T1000 (cell line): ENCODE measurements at regions not wholly inside any gene's neighbourhood (a gene's known extent, or its start where the extent isn't known, plus 50 kb on each side); places are given as distances from the start of the nearest gene placed in this dataset.
"Not testable (repeated sequence)": the region's sequence is repeated elsewhere in the genome, so short reads cannot be mapped to it uniquely, and the experiment has no call there.

ENCODE experiments used
- DNase-seq: peaks from one replicate; lab custom pipeline; 2025; ENCODE audit warnings: mixed read lengths; lab: John Stamatoyannopoulos, UW

DNA sequence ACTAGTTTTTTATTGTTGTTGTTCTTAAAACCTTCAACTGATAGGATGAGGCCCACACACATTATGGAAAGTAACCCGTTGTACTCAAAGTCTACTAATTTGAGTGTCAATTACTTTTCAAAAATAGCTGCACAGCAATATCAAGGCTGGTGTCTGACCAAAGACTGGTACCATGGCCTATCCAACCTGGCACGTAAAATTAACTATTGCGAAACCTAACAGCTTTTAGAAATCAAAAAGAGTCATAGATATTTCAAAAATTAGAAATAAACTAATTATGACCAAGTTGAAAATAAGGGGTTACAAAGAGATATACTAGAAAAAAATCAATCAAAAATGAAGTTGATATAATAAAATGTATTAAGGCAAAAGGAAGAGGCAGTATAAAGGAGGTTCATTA lies 501.5 kb upstream of the SLC8A1 start:
- DNase-seq = no peak

DNA sequence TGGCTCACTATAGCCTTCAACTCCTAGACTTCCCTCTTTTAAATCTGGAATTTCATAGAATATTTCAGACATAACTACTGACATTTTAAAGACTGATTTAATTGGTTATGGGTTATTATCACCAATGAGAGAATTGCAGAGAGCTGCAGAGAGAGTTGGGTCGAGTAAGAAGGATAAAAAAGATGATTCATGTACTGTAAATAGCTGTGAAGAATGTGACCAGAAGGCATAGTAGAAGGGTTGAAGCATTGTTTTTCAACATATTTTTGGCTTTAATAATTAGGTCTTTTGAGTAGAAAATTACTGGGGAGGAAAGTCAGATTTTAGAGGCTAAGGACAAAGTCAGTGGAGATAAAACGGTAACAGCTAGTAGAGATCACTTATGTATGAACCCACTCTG lies 503.2 kb upstream of the SLC8A1 start:
- no peak for DNase-seq

DNA sequence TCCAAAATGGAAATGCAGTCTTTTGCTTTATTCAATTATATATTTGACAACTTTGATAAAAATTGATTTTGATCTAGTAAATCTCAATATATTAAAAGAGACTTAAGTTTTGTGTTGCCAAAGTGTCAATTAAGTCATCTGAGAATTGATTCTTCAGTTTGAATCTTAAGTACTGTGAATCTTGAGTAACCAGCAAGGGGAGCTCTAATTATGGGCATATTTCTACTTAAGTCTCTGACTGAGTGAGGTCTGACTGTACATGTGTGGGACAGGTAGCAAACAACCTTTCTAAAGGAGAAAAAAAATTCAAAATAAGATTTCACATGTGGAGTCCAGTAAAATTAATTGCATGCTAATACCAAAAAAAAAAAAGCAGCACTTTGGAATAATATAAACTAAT lies 503.7 kb upstream of the SLC8A1 start:
- no peak for DNase-seq

DNA sequence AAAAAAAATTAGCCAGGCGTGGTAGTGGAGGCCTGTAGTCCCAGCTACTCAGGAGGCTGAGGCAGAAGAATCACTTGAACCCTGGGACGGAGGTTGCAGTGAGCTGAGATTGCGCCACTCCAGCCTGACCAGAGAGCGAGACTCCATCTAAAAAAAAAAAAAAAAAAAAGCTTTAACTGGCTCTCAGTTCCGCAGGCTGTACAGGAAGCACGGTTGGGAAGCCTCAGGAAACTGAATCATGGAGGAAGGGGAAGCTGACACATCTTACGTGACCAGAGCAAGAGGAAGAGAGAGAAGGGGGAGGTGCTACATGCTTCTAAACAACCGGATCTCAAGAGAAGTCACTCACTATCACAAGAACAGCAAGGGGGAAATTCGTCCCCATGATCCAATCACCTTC lies 505.6 kb upstream of the SLC8A1 start:
- no peak for DNase-seq

DNA sequence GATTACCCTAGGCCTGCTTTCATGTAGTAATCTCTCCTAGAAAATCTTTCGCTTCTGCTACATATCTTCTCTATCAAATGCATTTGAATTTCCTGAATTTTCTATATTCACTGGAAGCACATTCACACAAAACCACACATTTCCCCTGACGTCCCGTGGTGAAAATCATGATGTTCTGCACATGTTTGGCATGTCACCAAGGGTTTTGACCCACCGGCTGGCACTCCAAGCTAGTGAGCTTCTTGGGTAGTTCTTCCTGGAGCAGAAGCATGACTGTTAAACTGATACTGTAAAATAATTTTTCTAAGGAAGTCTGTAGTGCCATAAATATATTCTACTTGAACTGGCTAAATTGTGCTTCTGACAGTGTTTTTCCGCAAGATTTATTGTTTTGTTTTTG lies 510.1 kb upstream of the SLC8A1 start:
- no peak for DNase-seq

DNA sequence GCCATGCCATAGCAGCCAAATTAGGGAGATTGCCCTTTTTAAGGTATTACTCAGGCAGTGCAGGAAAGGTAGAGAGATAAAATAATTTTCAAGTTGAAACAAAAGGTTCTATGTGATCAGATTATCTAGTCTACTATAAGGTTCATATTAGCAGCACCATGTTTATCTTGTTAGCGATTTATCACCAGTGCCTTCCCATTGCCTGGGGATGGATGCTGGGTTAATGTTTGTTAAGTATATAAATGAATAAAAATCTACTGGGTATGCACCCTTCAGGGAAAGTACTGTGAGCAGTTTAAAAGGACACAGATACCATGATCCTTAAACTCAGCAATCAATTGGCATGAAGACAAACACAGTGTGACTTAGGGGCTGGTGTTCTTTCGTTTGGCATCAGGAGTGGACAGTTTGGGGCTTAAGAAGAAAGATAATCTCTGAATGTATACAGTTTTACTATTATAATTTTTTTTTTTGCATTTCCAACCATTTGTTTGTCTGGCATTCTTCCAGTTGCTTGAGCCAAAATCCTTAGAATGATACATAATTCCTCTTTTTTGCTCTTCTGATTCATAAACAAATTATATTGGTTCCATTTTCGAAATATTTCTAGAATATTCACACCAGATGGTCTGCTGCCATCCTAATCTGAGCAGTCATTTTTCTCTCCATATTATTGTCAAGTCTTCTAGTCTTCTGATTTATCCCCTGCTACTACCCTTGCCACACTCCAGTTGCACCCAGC lies 512.8 kb upstream of the SLC8A1 start:
- no peak for DNase-seq

DNA sequence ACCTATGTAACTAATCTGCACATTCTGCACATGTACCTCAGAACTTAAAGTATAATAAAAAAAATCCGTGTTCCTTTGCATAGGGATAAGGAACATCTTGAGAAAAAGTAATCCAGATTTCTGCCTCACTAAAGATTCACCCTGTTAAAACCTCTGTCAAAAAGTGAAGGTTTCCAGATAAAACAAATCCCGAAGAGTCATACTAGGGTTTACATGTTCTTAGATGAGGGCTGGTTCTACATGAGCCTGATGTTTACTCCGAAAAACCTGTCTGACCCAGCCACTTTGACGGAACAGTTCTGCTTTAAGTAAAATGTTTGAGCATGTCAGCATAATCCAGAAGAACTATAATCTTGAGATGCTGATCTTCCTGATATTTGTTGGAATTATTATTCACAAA lies 515.6 kb upstream of the SLC8A1 start:
- no peak for DNase-seq

DNA sequence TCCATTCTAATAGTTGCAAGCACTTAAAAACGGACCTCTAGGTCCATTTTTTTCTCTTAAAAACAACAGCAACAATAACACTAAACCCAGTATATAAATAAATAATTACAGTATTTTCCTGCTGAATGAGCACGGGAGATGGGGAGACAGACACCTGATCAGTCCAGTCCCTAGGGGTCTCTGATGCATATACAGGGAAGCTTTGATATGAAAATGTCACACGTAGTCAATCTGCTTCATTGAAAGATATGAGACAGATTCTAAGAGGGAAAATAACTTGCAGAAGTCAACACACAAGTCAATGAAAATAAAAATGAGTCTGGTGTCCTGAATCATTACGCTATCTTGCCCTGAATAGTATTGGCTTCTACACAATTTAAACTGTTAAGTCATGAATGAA lies 523.3 kb upstream of the SLC8A1 start:
- no peak for DNase-seq

DNA sequence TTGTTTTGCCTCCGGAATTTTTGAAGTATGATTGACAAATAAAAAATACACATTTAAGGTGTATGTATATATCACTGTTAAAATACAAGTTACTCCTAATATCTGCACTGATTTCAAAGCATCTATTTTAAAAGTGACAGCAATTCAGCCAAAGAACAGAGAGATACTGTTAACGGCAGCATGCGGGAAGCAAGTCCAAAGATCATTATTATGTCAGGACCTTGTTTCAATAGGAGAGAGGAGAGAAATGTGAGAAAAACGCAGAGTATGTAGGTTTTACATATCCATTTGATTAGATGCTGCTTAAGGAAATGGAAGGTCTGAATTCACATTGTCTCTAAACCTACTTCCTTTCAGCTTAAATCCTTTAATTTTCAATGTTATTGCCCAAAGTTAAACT lies 545.5 kb upstream of the SLC8A1 start:
- no peak for DNase-seq

DNA sequence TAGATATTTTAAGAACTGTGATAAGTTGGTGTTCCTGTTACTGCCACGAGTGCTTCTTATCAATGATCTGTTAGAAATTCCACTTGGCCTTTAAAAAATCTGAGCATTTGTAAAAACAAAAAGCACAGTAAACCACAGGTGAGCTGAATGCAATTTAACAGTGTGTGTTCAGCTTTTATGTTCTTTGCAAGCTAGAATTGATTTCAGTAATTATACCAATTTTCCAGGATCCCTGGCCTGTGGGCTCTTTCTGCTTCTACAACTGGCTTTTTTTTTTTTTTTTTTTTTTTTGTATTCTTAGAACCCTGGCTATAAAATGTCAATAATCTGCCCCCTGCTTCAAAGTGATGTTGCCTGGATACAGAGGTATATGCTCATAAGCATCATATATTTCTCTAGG lies 548.5 kb upstream of the SLC8A1 start:
- DNase-seq = no peak

DNA sequence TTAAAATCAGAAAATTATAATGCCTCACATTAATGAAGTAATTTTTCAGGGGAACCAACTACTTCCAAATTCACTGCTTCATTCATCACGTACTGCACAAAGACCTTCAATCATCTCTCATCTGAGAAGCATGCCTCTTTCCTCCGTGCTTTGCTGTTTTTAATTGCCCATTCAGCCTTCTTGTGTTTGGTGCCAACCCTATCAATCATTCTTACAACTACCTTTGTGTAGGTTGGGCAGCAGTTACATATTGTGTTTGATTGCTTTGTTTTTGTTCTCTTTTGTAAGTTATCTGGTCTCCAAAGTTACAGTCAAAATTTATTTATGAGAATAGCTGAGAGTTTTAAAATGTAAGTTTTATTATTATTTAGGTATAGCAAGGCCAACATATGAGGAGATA lies 549.0 kb upstream of the SLC8A1 start:
- DNase-seq = no peak

DNA sequence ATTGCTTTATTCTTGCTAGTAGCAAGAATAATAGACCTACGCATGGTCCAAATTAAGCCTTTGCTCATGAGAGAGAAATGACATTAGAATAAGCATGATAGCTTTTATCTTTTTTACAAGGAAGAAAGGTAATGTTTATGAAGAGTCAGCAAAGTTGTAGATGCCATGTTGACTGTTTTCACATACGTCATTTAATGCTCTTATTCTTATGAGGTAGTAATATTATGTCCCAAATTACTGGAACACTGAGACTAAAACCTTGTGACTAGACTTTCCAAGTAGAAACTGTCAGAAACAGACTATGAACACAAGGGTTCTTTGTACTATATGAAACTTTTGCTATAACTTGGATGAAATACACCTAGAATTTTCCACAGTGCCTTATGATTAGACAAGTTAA lies 552.8 kb upstream of the SLC8A1 start:
- DNase-seq = no peak

DNA sequence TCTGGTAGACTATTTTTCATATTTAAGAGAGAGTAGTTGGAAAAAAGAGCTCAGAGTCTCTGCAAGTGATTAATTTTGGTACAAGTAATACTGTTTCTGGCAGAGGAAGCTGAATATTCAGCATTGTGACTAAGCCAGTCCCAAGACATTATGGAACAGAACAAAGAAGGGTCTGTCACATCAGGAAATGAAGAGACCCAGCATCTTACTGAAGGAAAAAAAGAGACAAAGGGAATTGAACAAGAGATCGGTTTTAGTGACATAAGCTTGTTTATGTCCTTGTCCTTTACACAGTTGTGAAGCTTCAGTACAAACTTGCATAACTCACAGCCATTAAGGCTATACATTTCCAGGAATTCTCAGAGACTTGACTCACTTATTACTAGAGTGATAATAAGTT lies 568.5 kb upstream of the SLC8A1 start:
- DNase-seq = no peak

DNA sequence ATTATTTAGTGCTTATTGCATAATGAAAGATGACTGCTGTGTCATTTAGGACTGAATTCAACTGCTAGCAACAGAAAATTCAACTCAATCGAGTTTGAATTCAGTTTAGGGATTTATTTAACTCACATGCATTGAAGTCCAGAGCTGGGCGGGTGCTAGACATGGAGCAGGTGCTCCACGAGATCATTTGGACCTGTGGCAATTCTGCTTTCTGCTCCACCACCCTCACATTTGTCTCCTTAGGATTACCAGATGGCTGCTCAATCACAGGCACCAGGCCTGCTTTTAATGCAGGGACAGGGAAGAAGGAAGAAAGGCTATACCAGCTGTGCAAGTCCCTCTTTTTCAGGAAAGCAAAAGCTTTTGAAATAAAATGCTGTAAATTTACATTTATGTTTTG lies 572.9 kb upstream of the SLC8A1 start:
- no peak for DNase-seq

DNA sequence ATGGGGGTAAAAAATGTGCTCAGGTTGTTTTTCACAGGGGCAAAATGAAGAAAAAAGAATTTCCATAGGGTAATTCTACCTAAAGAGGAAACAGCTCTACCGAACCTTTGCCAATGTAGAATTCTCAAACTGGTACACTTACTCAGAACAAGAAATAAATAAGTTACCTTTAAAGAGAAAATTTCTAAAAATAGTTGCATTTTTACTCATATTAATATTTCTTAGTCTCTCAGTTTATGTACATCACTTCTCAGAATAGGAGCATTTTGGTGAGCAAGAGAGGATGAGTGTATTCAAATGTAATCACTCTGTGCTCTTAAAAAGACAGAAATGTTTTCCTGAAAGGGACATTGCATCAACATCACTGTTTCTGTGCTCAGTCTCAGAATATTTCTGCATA lies 574.7 kb upstream of the SLC8A1 start:
- DNase-seq = no peak

DNA sequence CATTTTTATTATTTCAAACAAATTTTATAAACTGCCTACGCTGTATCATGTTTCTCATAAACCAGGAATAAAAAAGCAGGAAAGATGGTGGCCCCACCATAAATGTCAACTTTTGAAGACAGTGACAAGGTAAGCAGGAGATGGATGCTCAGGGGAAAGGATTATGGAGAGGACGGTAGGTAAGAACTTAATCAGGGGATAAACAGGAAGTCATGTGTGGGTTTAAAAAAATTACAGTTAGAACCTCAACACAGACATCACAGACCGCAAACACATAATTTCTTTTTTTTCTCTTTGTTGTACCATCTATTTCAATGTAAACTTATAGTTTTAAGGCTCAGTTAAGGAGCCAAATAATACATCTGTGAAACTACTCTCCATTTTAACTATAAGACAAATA lies 575.2 kb upstream of the SLC8A1 start:
- DNase-seq = no peak

DNA sequence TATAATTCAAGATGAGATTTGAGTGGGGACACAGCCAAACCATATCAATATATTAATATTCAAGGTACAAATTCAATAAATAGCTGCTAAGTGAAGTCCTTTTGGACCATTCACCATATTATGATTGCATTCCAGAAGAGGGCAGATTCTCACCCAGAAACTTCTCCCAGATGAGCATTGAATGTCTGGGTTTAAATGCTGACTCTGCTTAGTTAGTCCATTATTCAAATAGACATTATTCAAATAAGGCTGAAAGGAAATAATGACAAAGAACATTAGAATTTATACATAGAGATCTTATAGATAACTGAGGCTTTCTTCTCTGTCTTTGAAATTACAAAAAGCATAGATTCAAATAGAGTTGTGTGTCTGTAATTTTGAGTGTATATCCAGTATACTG lies 579.4 kb upstream of the SLC8A1 start:
- DNase-seq = no peak

DNA sequence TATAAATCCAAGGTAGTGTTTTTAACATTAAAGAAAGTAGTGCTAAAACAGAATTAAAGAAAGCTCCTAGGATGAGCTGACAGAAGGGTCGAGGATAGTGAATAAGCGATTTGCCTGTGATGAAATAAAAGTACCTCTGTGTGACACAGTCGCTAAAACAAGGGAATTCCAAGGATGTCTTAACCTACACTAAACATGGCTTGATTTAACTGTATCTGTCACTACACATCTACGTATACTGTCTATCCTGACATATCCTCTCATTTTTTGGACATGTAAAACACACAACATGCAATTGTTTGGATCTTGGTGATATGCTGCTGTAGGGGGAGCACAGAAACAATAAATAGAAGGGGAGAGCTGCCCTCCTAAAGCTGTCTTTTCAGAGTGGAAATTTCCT lies 580.8 kb upstream of the SLC8A1 start:
- DNase-seq = no peak

DNA sequence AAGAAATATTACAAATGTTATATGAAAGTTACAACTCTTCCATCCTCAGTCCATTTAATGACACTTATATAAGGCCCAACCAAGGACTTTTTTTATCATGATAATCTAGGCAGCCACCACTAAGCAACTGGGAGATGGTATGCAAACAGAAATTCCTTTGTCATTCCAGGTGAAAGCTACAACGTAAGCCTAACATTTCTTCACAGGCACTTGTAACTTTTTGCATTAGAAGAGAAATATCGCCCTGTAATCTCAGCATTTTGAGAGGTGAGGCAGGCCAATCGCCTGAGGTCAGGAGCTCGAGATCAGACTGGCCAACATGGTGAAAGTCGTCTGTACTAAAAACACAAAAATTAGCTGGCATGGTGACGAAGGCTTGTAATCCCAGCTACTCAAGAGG lies 581.2 kb upstream of the SLC8A1 start:
- no peak for DNase-seq

DNA sequence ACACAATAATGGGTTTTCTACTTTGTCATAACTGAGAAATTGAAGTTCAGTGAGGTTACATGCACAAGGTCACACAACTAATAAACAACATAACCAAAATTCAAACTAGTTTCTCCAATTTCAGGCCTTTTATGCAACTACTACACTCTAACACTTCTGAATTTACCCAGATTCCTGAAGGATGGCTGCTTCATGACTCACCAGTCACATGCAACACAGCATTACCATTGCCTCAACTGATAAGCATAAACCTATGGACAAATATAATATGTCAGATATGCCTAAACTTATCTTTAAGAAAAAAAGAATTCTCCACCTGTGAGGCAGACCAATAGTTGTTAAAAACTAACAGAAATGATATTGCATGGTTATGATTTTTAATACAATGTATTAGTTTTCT lies 586.5 kb upstream of the SLC8A1 start:
- no peak for DNase-seq

DNA sequence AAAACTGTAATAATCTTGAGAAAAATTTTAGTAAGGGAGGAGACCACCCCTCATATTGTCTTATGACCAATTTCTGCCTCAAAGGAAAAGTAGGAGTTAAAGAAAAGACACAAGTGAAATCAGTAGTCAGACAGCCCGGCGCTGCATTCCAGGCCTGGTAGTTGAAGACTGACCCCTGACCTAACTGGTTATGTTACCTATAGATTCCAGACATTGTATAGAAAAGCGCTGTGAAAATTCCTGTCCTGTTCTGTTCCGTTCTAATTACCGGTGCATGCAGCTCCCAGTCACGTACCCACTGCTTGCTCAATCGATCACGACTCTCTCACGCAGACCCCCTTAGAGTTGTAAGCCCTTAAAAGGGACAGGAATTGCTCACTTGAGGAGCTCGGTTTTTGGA lies 587.9 kb upstream of the SLC8A1 start:
- not testable (repeated sequence) for DNase-seq

DNA sequence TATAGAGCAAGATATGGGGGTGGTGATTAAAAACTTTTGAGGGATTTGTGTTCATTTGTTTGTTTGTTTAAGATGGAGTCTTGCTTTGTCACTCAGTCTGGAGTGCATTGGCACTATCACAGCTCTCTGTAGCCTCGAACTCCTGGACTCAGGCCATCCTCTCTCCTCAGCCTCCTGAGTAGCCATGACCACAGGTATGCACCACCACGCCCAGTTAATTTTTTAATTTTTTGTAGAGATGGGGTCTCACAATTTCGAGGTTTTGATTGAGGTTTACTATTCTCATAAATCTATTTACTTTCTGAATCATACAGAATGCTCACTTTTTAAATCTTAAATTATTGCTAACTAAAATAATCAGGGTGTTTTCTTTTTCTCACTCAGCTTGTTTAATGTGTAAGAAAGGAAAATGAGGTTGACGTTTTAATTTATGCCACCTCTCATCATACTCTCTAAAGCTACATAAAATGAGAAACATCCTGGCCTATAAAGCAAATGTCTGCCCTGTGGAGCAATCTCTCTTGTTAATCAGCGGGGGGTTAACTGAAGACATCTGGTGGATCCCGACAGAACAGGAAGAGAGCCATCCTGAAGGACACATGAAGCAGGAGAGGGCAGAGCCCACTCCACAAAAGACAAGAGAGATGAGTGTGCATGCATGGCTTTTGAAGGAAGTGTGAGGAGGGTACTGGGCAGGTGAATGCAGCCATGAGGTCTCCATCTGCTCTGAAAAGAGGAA lies 589.1 kb upstream of the SLC8A1 start:
- DNase-seq = no peak

DNA sequence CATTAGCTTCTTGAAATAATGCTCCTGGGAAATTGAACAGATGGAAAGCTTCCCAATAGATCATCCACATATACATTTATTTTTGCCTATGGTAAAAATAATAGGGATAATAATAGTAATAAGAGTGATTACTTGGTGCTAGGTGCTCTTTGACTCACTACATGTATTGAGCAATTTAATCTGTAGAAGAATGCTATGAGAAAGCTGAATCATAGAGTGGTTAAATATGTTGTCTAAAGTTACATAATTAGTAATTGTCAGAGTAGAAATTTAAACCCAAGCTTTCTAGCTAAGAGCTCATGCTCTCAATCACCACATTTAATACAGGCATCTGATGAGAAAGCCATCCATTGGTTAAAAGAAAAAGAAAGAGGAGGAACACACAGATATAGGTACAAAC lies 590.5 kb upstream of the SLC8A1 start:
- no peak for DNase-seq

DNA sequence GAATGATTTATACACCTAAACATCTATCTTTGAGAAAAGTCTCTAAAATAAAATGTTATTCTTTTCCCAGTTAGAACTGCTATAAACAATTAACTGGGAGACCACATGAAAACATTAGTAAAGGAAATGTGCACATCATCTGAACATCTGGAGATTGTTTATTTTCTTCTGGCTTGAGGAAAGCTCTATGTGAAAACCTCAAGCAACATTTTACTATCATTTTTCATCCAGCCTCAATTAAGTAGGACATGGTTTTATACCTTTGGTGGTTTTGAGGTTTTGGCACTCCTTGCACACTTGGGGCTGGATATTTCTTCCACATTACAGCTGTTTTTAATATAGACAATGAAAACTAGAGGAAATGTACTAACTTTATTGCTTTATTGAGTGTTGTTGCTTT lies 609.5 kb upstream of the SLC8A1 start:
- no peak for DNase-seq
